ENCODE measurements at regions not wholly inside any gene's neighbourhood (a gene's known extent, or its start where the extent isn't known, plus 50 kb on each side); places are given as distances from the start of the nearest gene placed in this dataset.

DNA sequence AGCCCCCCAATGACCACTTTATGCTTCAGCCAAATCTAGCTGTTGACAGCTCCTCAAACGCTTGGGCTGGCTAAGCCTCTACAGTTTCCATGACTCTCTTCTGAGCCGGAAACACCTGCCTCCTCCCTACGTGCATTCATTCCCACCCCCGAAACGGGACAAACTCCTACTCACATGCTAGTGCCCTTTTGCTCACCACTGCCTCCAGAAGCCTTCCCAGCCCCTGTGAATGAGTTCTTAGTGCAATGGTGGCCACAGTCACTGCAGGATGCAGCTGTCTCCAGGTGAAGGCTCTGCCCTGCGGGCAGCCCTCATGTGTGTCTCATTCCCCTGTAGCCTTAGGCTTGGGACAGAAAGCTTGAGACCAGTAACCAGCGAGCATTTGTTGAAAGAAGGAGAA is 68.8 kb upstream of the DAB2IP start:
- H3K4ac ChIP-seq (ENCODE audit: low read depth, low read length): no peak overlapping the region

DNA sequence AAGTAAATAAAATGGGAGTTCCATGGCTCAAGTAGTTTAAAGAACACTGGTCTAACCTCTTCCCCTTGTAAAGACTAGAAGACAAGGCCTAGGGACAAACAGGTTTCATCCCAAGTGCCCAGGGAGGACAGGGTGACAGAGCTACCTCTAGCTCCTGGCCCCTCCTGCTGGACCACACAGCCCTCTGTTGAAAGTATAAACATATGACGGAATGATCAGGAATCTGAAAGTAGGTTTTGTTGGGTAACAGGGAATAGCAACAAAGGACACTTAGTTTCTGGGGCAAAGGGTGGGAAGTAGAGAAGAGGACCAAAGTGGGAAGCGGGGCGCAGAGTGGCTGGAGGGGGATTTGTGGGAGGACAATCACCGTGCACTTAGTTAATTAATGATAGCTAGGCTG is 67.0 kb upstream of the DAB2IP start:
- Histone ChIP-seq H3K79me2 (ENCODE audit: control insufficient read depth, insufficient read depth, low read length) (no peaks in the 10 kb centered on the region), H2BK15ac (replicated peaks; ENCODE audit: low read depth) (no peak overlapping the region), H3K79me1 (ENCODE audit: low read length) (no peaks in the 10 kb centered on the region), H3K56ac (ENCODE audit: low read length) (no peak overlapping the region), H3K36me3 (ENCODE audit: control insufficient read depth, insufficient read depth, low read length) (no peaks in the 10 kb centered on the region), H2AK5ac (ENCODE audit: low read length) (no peak overlapping the region), H4K8ac (ENCODE audit: low read depth, low read length) (no peak overlapping the region), H3K9ac (ENCODE audit: low read length) (no peak overlapping the region), H2BK120ac (ENCODE audit: low read depth, low read length) (no peak overlapping the region), H3K4me1 (ENCODE audit: control insufficient read depth, low read depth, low read length) (no peaks in the 10 kb centered on the region), H3K4me2 (ENCODE audit: low read length) (no peak overlapping the region), H4K5ac (ENCODE audit: low read length) (no peak overlapping the region), H3K18ac (ENCODE audit: low read length) (no peak overlapping the region), H2BK5ac (ENCODE audit: low read length) (no peak overlapping the region), H3K23ac (ENCODE audit: low read length) (no peak overlapping the region), H3K27me3 (ENCODE audit: insufficient read depth, low read length, poor library complexity) (no peaks in the 10 kb centered on the region), H3K4ac (ENCODE audit: low read depth, low read length) (no peak overlapping the region), H3K27ac (ENCODE audit: low read depth, low read length) (no peak overlapping the region), H3K4me3 (ENCODE audit: low read length) (no peak overlapping the region)
- DNase-seq: no peak
- no CpG with 5 or more reads among the region's 4 CpGs for WGBS (ENCODE audit: extremely low coverage, insufficient coverage, low lambda C conversion rate)

More for the DNA sequence above, 68.8 kb upstream of the DAB2IP start:
- H3K36me3 ChIP-seq (ENCODE audit: control insufficient read depth, insufficient read depth, low read length): no peaks in the 10 kb centered on the region
- H3K4me2 ChIP-seq (ENCODE audit: low read length): no peak overlapping the region
- no peak overlapping the region for H2AK5ac ChIP-seq (ENCODE audit: low read length)
- H4K8ac ChIP-seq (ENCODE audit: low read depth, low read length): no peak overlapping the region
- no peaks in the 10 kb centered on the region for H3K79me1 ChIP-seq (ENCODE audit: low read length)
- H3K4me1 ChIP-seq (ENCODE audit: control insufficient read depth, low read depth, low read length): no peaks in the 10 kb centered on the region
- WGBS (ENCODE audit: extremely low coverage, insufficient coverage, low lambda C conversion rate): no CpG with 5 or more reads among the region's 7 CpGs
- H3K79me2 ChIP-seq (ENCODE audit: control insufficient read depth, insufficient read depth, low read length): no peaks in the 10 kb centered on the region
- no peak overlapping the region for H3K23ac ChIP-seq (ENCODE audit: low read length)
- H2BK120ac ChIP-seq (ENCODE audit: low read depth, low read length): no peak overlapping the region
- no peaks in the 10 kb centered on the region for H3K27me3 ChIP-seq (ENCODE audit: insufficient read depth, low read length, poor library complexity)
- DNase-seq: no peak
- H3K18ac ChIP-seq (ENCODE audit: low read length): no peak overlapping the region
- no peak overlapping the region for H4K5ac ChIP-seq (ENCODE audit: low read length)
- H2BK15ac ChIP-seq (replicated peaks; ENCODE audit: low read depth): no peak overlapping the region
- no peak overlapping the region for H3K56ac ChIP-seq (ENCODE audit: low read length)
- no peak overlapping the region for H3K27ac ChIP-seq (ENCODE audit: low read depth, low read length)
- no peak overlapping the region for H3K9ac ChIP-seq (ENCODE audit: low read length)
- no peak overlapping the region for H3K4me3 ChIP-seq (ENCODE audit: low read length)
- no peak overlapping the region for H2BK5ac ChIP-seq (ENCODE audit: low read length)

DNA sequence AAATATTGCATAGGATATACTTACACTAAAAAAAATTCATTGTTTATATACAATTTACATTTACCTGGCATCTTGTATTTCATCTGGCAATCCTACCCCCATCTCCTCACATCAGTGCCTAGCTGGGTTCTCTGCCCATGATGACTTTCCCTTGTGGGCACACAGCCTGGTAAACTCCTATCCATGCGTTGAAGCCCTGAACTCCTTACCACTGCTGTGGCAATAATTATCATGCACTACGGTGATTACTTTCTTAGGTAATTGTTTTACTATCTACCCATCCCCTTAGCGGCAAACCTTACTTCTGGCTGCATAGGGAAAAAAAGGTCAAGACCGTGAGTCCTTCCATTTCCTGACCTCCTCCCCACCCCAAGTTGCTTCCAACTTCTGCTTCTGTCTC is 63.6 kb upstream of the DAB2IP start:
- no peak for DNase-seq
- WGBS (ENCODE audit: extremely low coverage, insufficient coverage, low lambda C conversion rate): no CpG with 5 or more reads among the region's 4 CpGs
- no peaks in the 10 kb centered on the region for H3K27me3 ChIP-seq (ENCODE audit: insufficient read depth, low read length, poor library complexity)

DNA sequence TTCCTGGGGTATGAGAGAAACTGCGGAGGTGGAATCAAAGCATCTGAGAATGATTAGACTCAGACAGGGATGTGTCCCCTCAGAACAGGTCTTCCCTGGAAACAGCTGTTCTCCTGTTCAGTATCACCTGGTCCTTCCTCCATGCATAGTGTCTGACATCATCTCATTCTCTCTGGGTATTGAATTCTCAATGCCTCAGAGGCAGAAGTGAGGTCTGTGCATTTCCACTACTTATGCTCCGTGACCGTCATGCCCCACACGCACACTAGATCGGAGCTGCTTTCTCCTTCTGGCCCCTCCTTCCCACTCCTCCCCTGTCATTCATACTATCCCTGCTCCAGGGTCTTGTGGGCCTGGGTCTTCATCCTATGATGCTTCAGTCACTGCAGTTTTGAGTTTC is 61.4 kb upstream of the DAB2IP start:
- Histone ChIP-seq H3K56ac (ENCODE audit: low read length) (no peak overlapping the region), H3K79me2 (ENCODE audit: control insufficient read depth, insufficient read depth, low read length) (no peaks in the 10 kb centered on the region), H3K36me3 (ENCODE audit: control insufficient read depth, insufficient read depth, low read length) (no peaks in the 10 kb centered on the region), H3K18ac (ENCODE audit: low read length) (no peak overlapping the region), H2BK120ac (ENCODE audit: low read depth, low read length) (no peak overlapping the region), H3K79me1 (ENCODE audit: low read length) (no peaks in the 10 kb centered on the region), H3K27ac (ENCODE audit: low read depth, low read length) (no peak overlapping the region), H3K27me3 (ENCODE audit: insufficient read depth, low read length, poor library complexity) (no peaks in the 10 kb centered on the region), H2BK5ac (ENCODE audit: low read length) (no peak overlapping the region), H3K9ac (ENCODE audit: low read length) (no peak overlapping the region), H3K23ac (ENCODE audit: low read length) (no peak overlapping the region), H2BK15ac (replicated peaks; ENCODE audit: low read depth) (no peak overlapping the region), H4K8ac (ENCODE audit: low read depth, low read length) (no peak overlapping the region), H3K4me1 (ENCODE audit: control insufficient read depth, low read depth, low read length) (no peaks in the 10 kb centered on the region), H2AK5ac (ENCODE audit: low read length) (no peak overlapping the region), H3K4ac (ENCODE audit: low read depth, low read length) (no peak overlapping the region), H3K4me2 (ENCODE audit: low read length) (no peak overlapping the region), H4K5ac (ENCODE audit: low read length) (no peak overlapping the region), H3K4me3 (ENCODE audit: low read length) (no peak overlapping the region)
- no CpG with 5 or more reads among the region's 5 CpGs for WGBS (ENCODE audit: extremely low coverage, insufficient coverage, low lambda C conversion rate)
- DNase-seq: no peak

More for the DNA sequence above, 63.6 kb upstream of the DAB2IP start:
- no peak overlapping the region for H3K23ac ChIP-seq (ENCODE audit: low read length)
- H3K79me2 ChIP-seq (ENCODE audit: control insufficient read depth, insufficient read depth, low read length): no peaks in the 10 kb centered on the region
- H3K4ac ChIP-seq (ENCODE audit: low read depth, low read length): no peak overlapping the region
- no peaks in the 10 kb centered on the region for H3K36me3 ChIP-seq (ENCODE audit: control insufficient read depth, insufficient read depth, low read length)
- no peak overlapping the region for H2BK120ac ChIP-seq (ENCODE audit: low read depth, low read length)
- no peak overlapping the region for H3K4me3 ChIP-seq (ENCODE audit: low read length)
- no peak overlapping the region for H4K5ac ChIP-seq (ENCODE audit: low read length)
- H3K4me2 ChIP-seq (ENCODE audit: low read length): no peak overlapping the region
- H3K27ac ChIP-seq (ENCODE audit: low read depth, low read length): no peak overlapping the region
- no peaks in the 10 kb centered on the region for H3K4me1 ChIP-seq (ENCODE audit: control insufficient read depth, low read depth, low read length)
- no peak overlapping the region for H4K8ac ChIP-seq (ENCODE audit: low read depth, low read length)
- H3K56ac ChIP-seq (ENCODE audit: low read length): no peak overlapping the region
- no peak overlapping the region for H2BK5ac ChIP-seq (ENCODE audit: low read length)
- no peak overlapping the region for H3K18ac ChIP-seq (ENCODE audit: low read length)
- H3K79me1 ChIP-seq (ENCODE audit: low read length): no peaks in the 10 kb centered on the region
- no peak overlapping the region for H2BK15ac ChIP-seq (replicated peaks; ENCODE audit: low read depth)
- no peak overlapping the region for H3K9ac ChIP-seq (ENCODE audit: low read length)
- no peak overlapping the region for H2AK5ac ChIP-seq (ENCODE audit: low read length)

DNA sequence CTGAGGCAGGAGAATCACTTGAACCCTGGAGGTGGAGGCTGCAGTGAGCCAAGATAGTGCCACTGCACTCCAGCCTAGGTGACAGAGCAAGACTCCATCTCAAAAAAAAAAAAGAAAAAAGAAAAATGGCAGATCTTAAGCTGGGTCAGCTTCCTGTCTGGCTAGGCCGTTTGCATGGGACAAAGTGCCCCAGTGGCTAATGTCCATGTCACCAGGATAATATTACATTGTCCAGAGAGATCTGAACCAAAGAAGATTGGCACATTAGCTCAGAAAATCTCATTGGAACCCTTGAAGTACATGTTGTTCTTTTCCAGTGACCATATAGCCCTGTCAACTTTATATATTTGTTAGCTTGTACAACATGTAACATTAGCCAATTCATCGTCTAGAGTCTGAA is 59.2 kb upstream of the DAB2IP start:
- Histone ChIP-seq H3K4me1 (ENCODE audit: control insufficient read depth, low read depth, low read length) (no peaks in the 10 kb centered on the region), H3K56ac (ENCODE audit: low read length) (no peak overlapping the region), H3K4me3 (ENCODE audit: low read length) (no peak overlapping the region), H3K9ac (ENCODE audit: low read length) (no peak overlapping the region), H3K79me1 (ENCODE audit: low read length) (no peaks in the 10 kb centered on the region), H4K5ac (ENCODE audit: low read length) (no peak overlapping the region), H2AK5ac (ENCODE audit: low read length) (no peak overlapping the region), H2BK15ac (replicated peaks; ENCODE audit: low read depth) (no peak overlapping the region), H3K4me2 (ENCODE audit: low read length) (no peak overlapping the region), H3K23ac (ENCODE audit: low read length) (no peak overlapping the region), H3K79me2 (ENCODE audit: control insufficient read depth, insufficient read depth, low read length) (no peaks in the 10 kb centered on the region), H3K36me3 (ENCODE audit: control insufficient read depth, insufficient read depth, low read length) (no peaks in the 10 kb centered on the region), H3K27ac (ENCODE audit: low read depth, low read length) (no peak overlapping the region), H4K8ac (ENCODE audit: low read depth, low read length) (no peak overlapping the region), H3K27me3 (ENCODE audit: insufficient read depth, low read length, poor library complexity) (no peaks in the 10 kb centered on the region), H3K18ac (ENCODE audit: low read length) (no peak overlapping the region), H2BK120ac (ENCODE audit: low read depth, low read length) (no peak overlapping the region), H3K4ac (ENCODE audit: low read depth, low read length) (no peak overlapping the region), H2BK5ac (ENCODE audit: low read length) (no peak overlapping the region)
- DNase-seq: no peak
- WGBS (ENCODE audit: extremely low coverage, insufficient coverage, low lambda C conversion rate): no CpG with 5 or more reads among the region's 2 CpGs

DNA sequence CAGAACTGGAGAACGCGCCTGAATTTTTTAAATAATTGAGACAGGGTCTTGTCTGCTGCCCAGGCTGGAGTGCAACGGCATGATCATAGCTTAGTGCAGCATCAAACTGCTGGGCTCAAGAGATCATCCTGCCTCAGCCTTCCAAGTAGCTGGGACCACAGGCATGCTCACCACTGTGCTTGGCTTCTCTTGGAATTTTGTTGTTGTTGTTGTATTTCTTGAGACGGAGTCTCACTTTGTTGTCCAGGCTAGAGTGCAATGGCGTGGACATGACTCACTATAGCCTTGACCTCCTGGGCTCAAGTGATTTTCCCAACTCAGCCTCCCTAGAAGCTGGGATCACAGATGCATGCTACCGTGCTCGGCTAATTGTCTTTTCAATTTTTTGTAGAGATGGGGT is 58.4 kb upstream of the DAB2IP start:
- Histone ChIP-seq H2BK5ac (ENCODE audit: low read length) (no peak overlapping the region), H3K79me1 (ENCODE audit: low read length) (no peaks in the 10 kb centered on the region), H3K23ac (ENCODE audit: low read length) (no peak overlapping the region), H3K79me2 (ENCODE audit: control insufficient read depth, insufficient read depth, low read length) (no peaks in the 10 kb centered on the region), H3K4ac (ENCODE audit: low read depth, low read length) (no peak overlapping the region), H4K5ac (ENCODE audit: low read length) (no peak overlapping the region), H4K8ac (ENCODE audit: low read depth, low read length) (no peak overlapping the region), H3K4me1 (ENCODE audit: control insufficient read depth, low read depth, low read length) (peaks cover 3% of the 10 kb centered on the region), H3K36me3 (ENCODE audit: control insufficient read depth, insufficient read depth, low read length) (no peaks in the 10 kb centered on the region), H3K4me2 (ENCODE audit: low read length) (no peak overlapping the region), H3K4me3 (ENCODE audit: low read length) (no peak overlapping the region), H2BK15ac (replicated peaks; ENCODE audit: low read depth) (no peak overlapping the region), H3K27ac (ENCODE audit: low read depth, low read length) (no peak overlapping the region), H3K9ac (ENCODE audit: low read length) (no peak overlapping the region), H2BK120ac (ENCODE audit: low read depth, low read length) (no peak overlapping the region), H3K27me3 (ENCODE audit: insufficient read depth, low read length, poor library complexity) (no peaks in the 10 kb centered on the region), H3K56ac (ENCODE audit: low read length) (no peak overlapping the region), H3K18ac (ENCODE audit: low read length) (no peak overlapping the region), H2AK5ac (ENCODE audit: low read length) (no peak overlapping the region)
- DNase-seq: no peak
- no CpG with 5 or more reads among the region's 7 CpGs for WGBS (ENCODE audit: extremely low coverage, insufficient coverage, low lambda C conversion rate)
